ENCODE measurements at regions not wholly inside any gene's neighbourhood (a gene's known extent, or its start where the extent isn't known, plus 50 kb on each side); places are given as distances from the start of the nearest gene placed in this dataset.

GRCh38 chr1:2861988-2862813 is 60.7 kb upstream of the TTC34 start:
- H3K4me3 ChIP-seq (ENCODE audit: low read depth, low read length), result no peak overlapping the region

DNA sequence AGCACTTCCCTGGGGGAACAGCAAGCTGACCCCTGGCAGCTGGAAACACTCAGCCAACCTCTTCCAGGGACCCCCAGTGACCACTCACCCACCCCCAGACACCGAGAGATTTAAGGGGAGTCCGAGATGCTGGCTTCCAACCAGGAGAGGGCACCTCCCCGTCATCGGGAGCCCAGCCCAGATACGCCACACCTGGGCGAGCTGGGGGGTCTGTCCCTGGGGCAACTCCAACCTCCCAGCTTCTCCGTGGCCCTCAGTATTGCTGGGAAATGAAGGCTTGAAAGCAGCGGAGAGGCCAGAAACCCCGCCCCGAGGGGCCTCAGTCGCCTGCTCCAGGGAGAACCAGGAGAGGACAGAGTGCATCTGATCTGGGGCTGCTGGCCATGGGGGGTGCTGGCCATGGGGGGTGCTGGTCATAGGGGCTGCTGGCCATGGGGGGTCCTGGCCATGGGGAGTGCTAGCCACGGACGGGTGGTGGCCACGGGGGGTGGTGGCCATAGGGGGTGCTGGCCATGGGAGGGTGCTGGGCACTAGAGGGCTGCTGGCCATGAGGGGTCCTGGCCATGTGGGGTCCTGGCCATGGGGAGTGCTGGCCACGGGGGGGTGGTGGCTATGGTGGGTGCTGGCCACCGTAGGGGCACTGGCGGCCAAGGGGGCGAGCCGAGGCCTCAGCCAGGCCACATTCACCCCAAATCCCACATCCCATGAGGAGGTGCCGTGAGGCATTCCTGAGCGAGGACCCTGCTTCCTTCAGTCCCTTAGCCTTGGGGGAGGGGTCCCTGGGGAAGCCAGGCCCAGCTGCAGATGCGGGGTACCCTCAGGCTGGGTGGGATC is 61.5 kb upstream of the TTC34 start:
- TF ChIP-seq, protein P1, sequence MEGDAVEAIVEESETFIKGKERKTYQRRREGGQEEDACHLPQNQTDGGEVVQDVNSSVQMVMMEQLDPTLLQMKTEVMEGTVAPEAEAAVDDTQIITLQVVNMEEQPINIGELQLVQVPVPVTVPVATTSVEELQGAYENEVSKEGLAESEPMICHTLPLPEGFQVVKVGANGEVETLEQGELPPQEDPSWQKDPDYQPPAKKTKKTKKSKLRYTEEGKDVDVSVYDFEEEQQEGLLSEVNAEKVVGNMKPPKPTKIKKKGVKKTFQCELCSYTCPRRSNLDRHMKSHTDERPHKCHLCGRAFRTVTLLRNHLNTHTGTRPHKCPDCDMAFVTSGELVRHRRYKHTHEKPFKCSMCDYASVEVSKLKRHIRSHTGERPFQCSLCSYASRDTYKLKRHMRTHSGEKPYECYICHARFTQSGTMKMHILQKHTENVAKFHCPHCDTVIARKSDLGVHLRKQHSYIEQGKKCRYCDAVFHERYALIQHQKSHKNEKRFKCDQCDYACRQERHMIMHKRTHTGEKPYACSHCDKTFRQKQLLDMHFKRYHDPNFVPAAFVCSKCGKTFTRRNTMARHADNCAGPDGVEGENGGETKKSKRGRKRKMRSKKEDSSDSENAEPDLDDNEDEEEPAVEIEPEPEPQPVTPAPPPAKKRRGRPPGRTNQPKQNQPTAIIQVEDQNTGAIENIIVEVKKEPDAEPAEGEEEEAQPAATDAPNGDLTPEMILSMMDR (IDR thresholded peaks at IDR 0.05; ENCODE audit: control insufficient read depth, extremely low read depth, insufficient read depth), result no peak
- no peak for DNase-seq (ENCODE audit: low read depth)
- no peak overlapping the region for H3K4me3 ChIP-seq (ENCODE audit: low read depth, low read length)

More at GRCh38 chr1:2861988-2862813, 60.7 kb upstream of the TTC34 start:
- DNase-seq (ENCODE audit: low read depth), result no peak
- TF ChIP-seq, protein P1 (IDR thresholded peaks at IDR 0.05; ENCODE audit: control insufficient read depth, extremely low read depth, insufficient read depth), result 0 out of 2 replicates have a peak, but pooled peaks have one; percentile 26

DNA sequence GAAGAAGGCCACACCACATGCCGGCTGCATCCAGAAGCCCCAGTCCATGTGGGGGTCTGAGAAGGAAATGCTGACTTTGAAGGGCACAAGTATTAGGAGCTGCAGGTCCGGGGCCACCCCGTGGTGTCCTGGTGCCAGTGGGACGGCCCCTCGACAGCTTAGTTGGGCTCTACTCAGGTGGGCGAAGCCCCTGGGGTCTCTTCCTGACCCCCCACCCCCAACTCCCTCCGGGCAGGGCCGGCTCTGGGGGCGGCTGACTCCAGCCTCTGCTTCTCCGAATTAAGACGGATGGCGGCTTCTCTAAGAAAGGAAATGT is 62.1 kb upstream of the TTC34 start:
- TF ChIP-seq, protein P1 (IDR thresholded peaks at IDR 0.05; ENCODE audit: control insufficient read depth, extremely low read depth, insufficient read depth), result no peak
- no peak for DNase-seq (ENCODE audit: low read depth)
- H3K4me3 ChIP-seq (ENCODE audit: low read depth, low read length), result no peak overlapping the region

DNA sequence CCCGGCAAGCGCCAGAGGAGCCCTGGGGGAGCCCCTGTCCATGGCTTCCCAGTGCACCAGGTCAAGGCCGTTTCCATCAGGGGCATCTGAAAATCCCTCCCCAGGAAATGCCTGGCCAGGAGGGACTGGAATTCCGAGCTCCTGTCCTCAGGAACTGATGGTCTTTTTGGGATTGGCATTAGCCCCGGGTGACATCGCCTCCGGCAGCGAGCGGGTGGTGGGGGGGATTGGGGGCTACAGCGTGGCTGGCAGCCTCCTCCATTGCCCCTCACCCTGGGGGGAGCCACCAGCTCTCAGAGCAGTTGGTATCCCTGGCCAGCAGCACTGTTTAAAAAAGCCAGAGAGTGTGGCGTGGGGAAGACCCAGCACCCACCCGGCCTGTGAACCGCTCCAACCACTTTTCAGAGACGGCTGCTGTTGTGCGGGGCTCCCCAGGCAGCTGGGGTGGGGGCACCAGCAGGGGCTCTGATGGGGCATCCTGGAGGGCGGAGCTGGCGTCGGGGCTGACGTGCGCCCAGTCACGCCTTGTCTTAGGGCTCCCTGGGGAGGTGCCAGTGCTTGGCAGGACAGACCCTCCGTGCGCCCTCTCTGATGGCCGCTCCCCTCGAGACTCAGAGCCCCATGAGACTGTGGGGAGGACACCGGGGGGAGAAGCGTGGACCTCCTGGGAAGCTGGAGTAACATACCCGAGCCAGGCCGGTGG is 62.9 kb upstream of the TTC34 start:
- TF ChIP-seq, protein P1 (IDR thresholded peaks at IDR 0.05; ENCODE audit: control insufficient read depth, extremely low read depth, insufficient read depth), result no peak
- DNase-seq (ENCODE audit: low read depth), result no peak
- H3K4me3 ChIP-seq (ENCODE audit: low read depth, low read length), result no peak overlapping the region

- DNase-seq (ENCODE audit: low read depth), result no peak
- TF ChIP-seq, protein P1 (IDR thresholded peaks at IDR 0.05; ENCODE audit: control insufficient read depth, extremely low read depth, insufficient read depth), result no peak
- H3K4me3 ChIP-seq (ENCODE audit: low read depth, low read length), result no peak overlapping the region
These were observed 63.5 kb upstream of the TTC34 start for GRCh38 chr1:2865000-2865399.

GRCh38 chr1:2865571-2866421 is 64.3 kb upstream of the TTC34 start:
- TF ChIP-seq, protein P1 (IDR thresholded peaks at IDR 0.05; ENCODE audit: control insufficient read depth, extremely low read depth, insufficient read depth), result no peak
- no peak overlapping the region for H3K4me3 ChIP-seq (ENCODE audit: low read depth, low read length)
- DNase-seq (ENCODE audit: low read depth), result no peak
